ENCODE measurements at regions not wholly inside any gene's neighbourhood (a gene's known extent, or its start where the extent isn't known, plus 50 kb on each side); places are given as distances from the start of the nearest gene placed in this dataset.

- TF ChIP-seq, protein P1, sequence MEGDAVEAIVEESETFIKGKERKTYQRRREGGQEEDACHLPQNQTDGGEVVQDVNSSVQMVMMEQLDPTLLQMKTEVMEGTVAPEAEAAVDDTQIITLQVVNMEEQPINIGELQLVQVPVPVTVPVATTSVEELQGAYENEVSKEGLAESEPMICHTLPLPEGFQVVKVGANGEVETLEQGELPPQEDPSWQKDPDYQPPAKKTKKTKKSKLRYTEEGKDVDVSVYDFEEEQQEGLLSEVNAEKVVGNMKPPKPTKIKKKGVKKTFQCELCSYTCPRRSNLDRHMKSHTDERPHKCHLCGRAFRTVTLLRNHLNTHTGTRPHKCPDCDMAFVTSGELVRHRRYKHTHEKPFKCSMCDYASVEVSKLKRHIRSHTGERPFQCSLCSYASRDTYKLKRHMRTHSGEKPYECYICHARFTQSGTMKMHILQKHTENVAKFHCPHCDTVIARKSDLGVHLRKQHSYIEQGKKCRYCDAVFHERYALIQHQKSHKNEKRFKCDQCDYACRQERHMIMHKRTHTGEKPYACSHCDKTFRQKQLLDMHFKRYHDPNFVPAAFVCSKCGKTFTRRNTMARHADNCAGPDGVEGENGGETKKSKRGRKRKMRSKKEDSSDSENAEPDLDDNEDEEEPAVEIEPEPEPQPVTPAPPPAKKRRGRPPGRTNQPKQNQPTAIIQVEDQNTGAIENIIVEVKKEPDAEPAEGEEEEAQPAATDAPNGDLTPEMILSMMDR (IDR thresholded peaks at IDR 0.05), result no peak
- TF ChIP-seq EP300 (IDR thresholded peaks at IDR 0.05), result no peak
- no peak for TF ChIP-seq POLR2A (IDR thresholded peaks at IDR 0.05)
- 90 to 93% methylated on average over 1 of the region's 1 CpG for WGBS, 2 donors
- Histone ChIP-seq H3K4me1 (no peaks in the 10 kb centered on the region), H3K4me3 (no peak overlapping the region), H3K27me3 (no peaks in the 10 kb centered on the region), H3K9me3 (no peaks in the 10 kb centered on the region), H3K36me3 (no peaks in the 10 kb centered on the region), H3K27ac (no peak overlapping the region)
- no peak for DNase-seq (ENCODE audit: low spot score in 2 of 2)
Observed at GRCh38 chr6:146894624-146895023, 295.9 kb downstream of the ADGB start.

DNA sequence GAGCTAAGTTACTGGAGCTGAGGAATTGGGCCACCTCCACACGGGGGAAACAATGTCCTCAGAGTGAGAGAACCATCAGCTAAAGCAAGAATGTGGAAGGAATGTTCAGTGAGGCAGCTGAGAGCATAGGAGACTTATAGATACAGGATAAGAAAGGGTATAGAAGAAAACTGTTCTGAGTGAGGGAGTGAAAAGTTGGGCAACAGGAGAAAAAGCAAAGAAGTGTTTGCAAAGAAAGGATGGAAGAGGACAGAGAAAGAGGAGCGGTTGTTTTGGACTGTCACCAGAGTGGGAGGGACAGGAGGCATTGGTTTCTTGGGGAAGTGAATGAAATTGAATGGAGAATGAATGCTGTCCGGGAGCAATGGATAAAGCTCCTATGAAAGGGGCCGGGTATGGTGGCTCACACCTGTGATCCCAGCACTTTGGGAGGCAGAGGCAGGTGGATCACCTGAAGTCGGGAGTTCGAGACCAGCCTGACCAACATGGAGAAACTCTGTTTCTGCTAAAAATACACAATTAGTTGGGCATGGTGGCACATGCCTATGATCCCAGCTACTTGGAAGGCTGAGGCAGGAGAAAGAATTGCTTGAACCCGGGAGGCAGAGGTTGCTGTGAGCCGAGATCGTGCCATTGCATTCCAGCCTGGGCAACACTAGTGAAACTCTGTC is 296.5 kb downstream of the ADGB start:
- no peak for TF ChIP-seq EP300 (IDR thresholded peaks at IDR 0.05)
- TF ChIP-seq, protein P1 (IDR thresholded peaks at IDR 0.05), result no peak
- no peak for TF ChIP-seq POLR2A (IDR thresholded peaks at IDR 0.05)

GRCh38 chr6:146895772-146896061 is 296.9 kb downstream of the ADGB start:
- TF ChIP-seq, protein P1 (IDR thresholded peaks at IDR 0.05), result no peak
- TF ChIP-seq EP300 (IDR thresholded peaks at IDR 0.05) (no peak), POLR2A (IDR thresholded peaks at IDR 0.05) (no peak)
- Histone ChIP-seq H3K9me3 (no peaks in the 10 kb centered on the region), H3K27me3 (no peaks in the 10 kb centered on the region), H3K4me1 (no peaks in the 10 kb centered on the region), H3K27ac (no peak overlapping the region), H3K36me3 (no peaks in the 10 kb centered on the region), H3K4me3 (no peak overlapping the region)
- DNase-seq (ENCODE audit: low spot score in 2 of 2), result no peak
- WGBS, 2 donors, result 67 to 81% methylated on average over 3 of the region's 3 CpGs

More for the DNA sequence above, 296.5 kb downstream of the ADGB start:
- Histone ChIP-seq H3K4me3 (no peak overlapping the region), H3K4me1 (no peaks in the 10 kb centered on the region), H3K36me3 (no peaks in the 10 kb centered on the region), H3K27me3 (no peaks in the 10 kb centered on the region), H3K27ac (no peak overlapping the region), H3K9me3 (no peaks in the 10 kb centered on the region)
- DNase-seq (ENCODE audit: low spot score in 2 of 2), result no peak
- 86 to 91% methylated on average over 9 of the region's 9 CpGs for WGBS, 2 donors

GRCh38 chr6:146896062-146896813 is 297.5 kb downstream of the ADGB start:
- WGBS, 2 donors, result 81 to 86% methylated on average over 8 of the region's 8 CpGs

More at GRCh38 chr6:146896062-146896813, 297.5 kb downstream of the ADGB start:
- TF ChIP-seq EP300 (IDR thresholded peaks at IDR 0.05) (no peak), POLR2A (IDR thresholded peaks at IDR 0.05) (no peak)
- TF ChIP-seq, protein P1 (IDR thresholded peaks at IDR 0.05), result no peak
- H3K36me3 ChIP-seq, result no peaks in the 10 kb centered on the region
- H3K27ac ChIP-seq, result no peak overlapping the region
- H3K27me3 ChIP-seq, result no peaks in the 10 kb centered on the region
- H3K4me3 ChIP-seq, result no peak overlapping the region
- no peak for DNase-seq (ENCODE audit: low spot score in 2 of 2)
- no peaks in the 10 kb centered on the region for H3K4me1 ChIP-seq
- H3K9me3 ChIP-seq, result no peaks in the 10 kb centered on the region
